ENCODE measurements at regions not wholly inside any gene's neighbourhood (a gene's known extent, or its start where the extent isn't known, plus 50 kb on each side); places are given as distances from the start of the nearest gene placed in this dataset.

GRCh38 chr5:92778261-92778660 lies 802.8 kb downstream of the NR2F1-AS1 start:
- H3K23ac ChIP-seq (ENCODE audit: low read length in 2 of 2), result no peak overlapping the region
- no peak overlapping the region for H3K9ac ChIP-seq (ENCODE audit: low read length)
- no peak overlapping the region for H3K4ac ChIP-seq (ENCODE audit: low read depth in 1 of 2, low read length in 2 of 2)
- no peak overlapping the region for H2BK12ac ChIP-seq (ENCODE audit: low read length in 2 of 2)
- H3K79me1 ChIP-seq (replicated peaks; ENCODE audit: low read length, poor library complexity, severe bottlenecking), result no peaks in the 10 kb centered on the region
- H3K4me2 ChIP-seq (ENCODE audit: low read length, poor library complexity, severe bottlenecking), result no peak overlapping the region
- DNase-seq, result no peak
- H3K4me1 ChIP-seq (ENCODE audit: control insufficient read depth, insufficient read depth, low read depth, low read length), result no peaks in the 10 kb centered on the region
- H3K18ac ChIP-seq (ENCODE audit: low read depth in 1 of 2, low read length in 2 of 2), result no peak overlapping the region
- no peak overlapping the region for H3K4me3 ChIP-seq (ENCODE audit: insufficient read depth in 1 of 2, low read depth in 1 of 2, low read length in 2 of 2)
- H2BK5ac ChIP-seq (ENCODE audit: low read depth, low read length, poor library complexity, severe bottlenecking), result no peak overlapping the region
- H2AFZ ChIP-seq (ENCODE audit: low read depth, low read length), result no peak overlapping the region
- 100% methylated on average over 2 of the region's 3 CpGs for WGBS
- no peak overlapping the region for H2BK120ac ChIP-seq (ENCODE audit: low read depth, low read length)
- no peak overlapping the region for H4K91ac ChIP-seq (ENCODE audit: low read length)
- H3K27me3 ChIP-seq (ENCODE audit: control insufficient read depth in 1 of 2, insufficient read depth in 1 of 2, low read length in 2 of 2), result no peaks in the 10 kb centered on the region
- no peak overlapping the region for H3K27ac ChIP-seq (ENCODE audit: low read length, poor library complexity, severe bottlenecking)
- H2AK5ac ChIP-seq (ENCODE audit: low read length, severe bottlenecking), result no peak overlapping the region
- no peak overlapping the region for H4K8ac ChIP-seq (ENCODE audit: low read length)
- no peaks in the 10 kb centered on the region for H3K36me3 ChIP-seq (ENCODE audit: control insufficient read depth in 1 of 2, insufficient read depth in 2 of 2, low read depth in 1 of 2, low read length in 2 of 2)
- no peak overlapping the region for H2BK15ac ChIP-seq (ENCODE audit: low read depth, poor library complexity, severe bottlenecking)
- H3K9me3 ChIP-seq (ENCODE audit: control insufficient read depth, low read length), result no peaks in the 10 kb centered on the region
- no peak overlapping the region for H3K14ac ChIP-seq (ENCODE audit: low read length in 2 of 2)

- Histone ChIP-seq H4K8ac (ENCODE audit: low read length) (no peak overlapping the region), H2AFZ (ENCODE audit: low read depth, low read length) (no peak overlapping the region), H3K4me3 (ENCODE audit: insufficient read depth in 1 of 2, low read depth in 1 of 2, low read length in 2 of 2) (no peak overlapping the region), H3K14ac (ENCODE audit: low read length in 2 of 2) (no peak overlapping the region), H3K9me3 (ENCODE audit: control insufficient read depth, low read length) (no peaks in the 10 kb centered on the region), H2BK12ac (ENCODE audit: low read length in 2 of 2) (no peak overlapping the region), H2BK5ac (ENCODE audit: low read depth, low read length, poor library complexity, severe bottlenecking) (no peak overlapping the region), H3K36me3 (ENCODE audit: control insufficient read depth in 1 of 2, insufficient read depth in 2 of 2, low read depth in 1 of 2, low read length in 2 of 2) (no peaks in the 10 kb centered on the region), H3K27ac (ENCODE audit: low read length, poor library complexity, severe bottlenecking) (no peak overlapping the region), H3K4me2 (ENCODE audit: low read length, poor library complexity, severe bottlenecking) (no peak overlapping the region), H4K91ac (ENCODE audit: low read length) (no peak overlapping the region), H3K18ac (ENCODE audit: low read depth in 1 of 2, low read length in 2 of 2) (no peak overlapping the region), H3K27me3 (ENCODE audit: control insufficient read depth in 1 of 2, insufficient read depth in 1 of 2, low read length in 2 of 2) (no peaks in the 10 kb centered on the region), H3K4ac (ENCODE audit: low read depth in 1 of 2, low read length in 2 of 2) (no peak overlapping the region), H3K4me1 (ENCODE audit: control insufficient read depth, insufficient read depth, low read depth, low read length) (no peaks in the 10 kb centered on the region), H3K9ac (ENCODE audit: low read length) (no peak overlapping the region), H3K23ac (ENCODE audit: low read length in 2 of 2) (no peak overlapping the region), H2AK5ac (ENCODE audit: low read length, severe bottlenecking) (no peak overlapping the region), H2BK15ac (ENCODE audit: low read depth, poor library complexity, severe bottlenecking) (no peak overlapping the region), H2BK120ac (ENCODE audit: low read depth, low read length) (no peak overlapping the region), H3K79me1 (replicated peaks; ENCODE audit: low read length, poor library complexity, severe bottlenecking) (no peaks in the 10 kb centered on the region)
- 40% methylated on average over 1 of the region's 1 CpG for WGBS
- no peak for DNase-seq
These were observed 803.6 kb downstream of the NR2F1-AS1 start for GRCh38 chr5:92777421-92777820.

- no peak overlapping the region for H3K4ac ChIP-seq (ENCODE audit: low read depth in 1 of 2, low read length in 2 of 2)
- no peak overlapping the region for H3K4me2 ChIP-seq (ENCODE audit: low read length, poor library complexity, severe bottlenecking)
- no peak overlapping the region for H2AFZ ChIP-seq (ENCODE audit: low read depth, low read length)
- no peak overlapping the region for H4K91ac ChIP-seq (ENCODE audit: low read length)
- H3K79me1 ChIP-seq (replicated peaks; ENCODE audit: low read length, poor library complexity, severe bottlenecking), result no peaks in the 10 kb centered on the region
- H2BK12ac ChIP-seq (ENCODE audit: low read length in 2 of 2), result no peak overlapping the region
- H3K27me3 ChIP-seq (ENCODE audit: control insufficient read depth in 1 of 2, insufficient read depth in 1 of 2, low read length in 2 of 2), result no peaks in the 10 kb centered on the region
- no peak overlapping the region for H2BK15ac ChIP-seq (ENCODE audit: low read depth, poor library complexity, severe bottlenecking)
- H4K8ac ChIP-seq (ENCODE audit: low read length), result peak overlapping the region; percentile 24
- H3K14ac ChIP-seq (ENCODE audit: low read length in 2 of 2), result no peak overlapping the region
- WGBS, result 80% methylated on average over 5 of the region's 5 CpGs
- H3K23ac ChIP-seq (ENCODE audit: low read length in 2 of 2), result no peak overlapping the region
- H3K4me3 ChIP-seq (ENCODE audit: insufficient read depth in 1 of 2, low read depth in 1 of 2, low read length in 2 of 2), result no peak overlapping the region
- H3K4me1 ChIP-seq (ENCODE audit: control insufficient read depth, insufficient read depth, low read depth, low read length), result no peaks in the 10 kb centered on the region
- no peak overlapping the region for H3K27ac ChIP-seq (ENCODE audit: low read length, poor library complexity, severe bottlenecking)
- H3K9me3 ChIP-seq (ENCODE audit: control insufficient read depth, low read length), result no peaks in the 10 kb centered on the region
- peak; percentile 21 for DNase-seq
- H2BK5ac ChIP-seq (ENCODE audit: low read depth, low read length, poor library complexity, severe bottlenecking), result no peak overlapping the region
- no peak overlapping the region for H3K9ac ChIP-seq (ENCODE audit: low read length)
- no peaks in the 10 kb centered on the region for H3K36me3 ChIP-seq (ENCODE audit: control insufficient read depth in 1 of 2, insufficient read depth in 2 of 2, low read depth in 1 of 2, low read length in 2 of 2)
- H2AK5ac ChIP-seq (ENCODE audit: low read length, severe bottlenecking), result no peak overlapping the region
- no peak overlapping the region for H2BK120ac ChIP-seq (ENCODE audit: low read depth, low read length)
- no peak overlapping the region for H3K18ac ChIP-seq (ENCODE audit: low read depth in 1 of 2, low read length in 2 of 2)
These were observed 805.1 kb downstream of the NR2F1-AS1 start for GRCh38 chr5:92775711-92776615.

- Histone ChIP-seq H3K79me1 (replicated peaks; ENCODE audit: low read length, poor library complexity, severe bottlenecking) (no peaks in the 10 kb centered on the region), H3K9ac (ENCODE audit: low read length) (no peak overlapping the region), H3K4me1 (ENCODE audit: control insufficient read depth, insufficient read depth, low read depth, low read length) (no peaks in the 10 kb centered on the region), H3K18ac (ENCODE audit: low read depth in 1 of 2, low read length in 2 of 2) (no peak overlapping the region), H3K23ac (ENCODE audit: low read length in 2 of 2) (no peak overlapping the region), H3K27me3 (ENCODE audit: control insufficient read depth in 1 of 2, insufficient read depth in 1 of 2, low read length in 2 of 2) (no peaks in the 10 kb centered on the region), H2BK12ac (ENCODE audit: low read length in 2 of 2) (no peak overlapping the region), H3K9me3 (ENCODE audit: control insufficient read depth, low read length) (no peaks in the 10 kb centered on the region), H2BK120ac (ENCODE audit: low read depth, low read length) (no peak overlapping the region), H2BK15ac (ENCODE audit: low read depth, poor library complexity, severe bottlenecking) (no peak overlapping the region), H3K4me3 (ENCODE audit: insufficient read depth in 1 of 2, low read depth in 1 of 2, low read length in 2 of 2) (no peak overlapping the region), H3K36me3 (ENCODE audit: control insufficient read depth in 1 of 2, insufficient read depth in 2 of 2, low read depth in 1 of 2, low read length in 2 of 2) (no peaks in the 10 kb centered on the region), H3K4ac (ENCODE audit: low read depth in 1 of 2, low read length in 2 of 2) (no peak overlapping the region), H2BK5ac (ENCODE audit: low read depth, low read length, poor library complexity, severe bottlenecking) (no peak overlapping the region), H4K8ac (ENCODE audit: low read length) (no peak overlapping the region), H2AFZ (ENCODE audit: low read depth, low read length) (no peak overlapping the region), H3K14ac (ENCODE audit: low read length in 2 of 2) (no peak overlapping the region), H2AK5ac (ENCODE audit: low read length, severe bottlenecking) (no peak overlapping the region), H4K91ac (ENCODE audit: low read length) (no peak overlapping the region), H3K4me2 (ENCODE audit: low read length, poor library complexity, severe bottlenecking) (no peak overlapping the region), H3K27ac (ENCODE audit: low read length, poor library complexity, severe bottlenecking) (no peak overlapping the region)
- DNase-seq, result peak; percentile 89
- 81% methylated on average over 2 of the region's 2 CpGs for WGBS
These were observed 811.0 kb downstream of the NR2F1-AS1 start for GRCh38 chr5:92769978-92770377.
